GM18498 (cell line): ENCODE measurements at regions not wholly inside any gene's neighbourhood (a gene's known extent, or its start where the extent isn't known, plus 50 kb on each side); places are given as distances from the start of the nearest gene placed in this dataset.

ENCODE experiments used
- ATAC-seq: cut with Tn5 transposase; IDR thresholded peaks from one replicate; pipeline ENCODE4 v1.9.1; 2021; ENCODE audit warnings: mild to moderate bottlenecking, moderate library complexity; ENCODE audit not compliant: unreplicated experiment

- no peak for ATAC-seq
These were observed 231.3 kb downstream of the MDFIC start for GRCh38 chr7:115153176-115153575.

- no peak for ATAC-seq
These were observed 224.3 kb downstream of the MDFIC start for GRCh38 chr7:115146148-115146547.

- ATAC-seq, result no peak
These were observed 223.6 kb downstream of the MDFIC start for GRCh38 chr7:115145512-115145911.

- no peak for ATAC-seq
These were observed 215.9 kb downstream of the MDFIC start for GRCh38 chr7:115137816-115138215.

- ATAC-seq, result no peak
These were observed 215.0 kb downstream of the MDFIC start for GRCh38 chr7:115136796-115137443.

GRCh38 chr7:115135769-115136410 lies 214.0 kb downstream of the MDFIC start:
- ATAC-seq, result peak; percentile 93

- ATAC-seq, result no peak
These were observed 213.3 kb downstream of the MDFIC start for GRCh38 chr7:115135146-115135545.

- ATAC-seq, result no peak
These were observed 211.4 kb downstream of the MDFIC start for GRCh38 chr7:115133248-115133647.

- no peak for ATAC-seq
These were observed 210.2 kb downstream of the MDFIC start for GRCh38 chr7:115132096-115132495.

- no peak for ATAC-seq
These were observed 206.3 kb downstream of the MDFIC start for GRCh38 chr7:115128154-115128553.

- ATAC-seq, result no peak
These were observed 205.6 kb downstream of the MDFIC start for GRCh38 chr7:115127399-115128021.

- ATAC-seq, result no peak
These were observed 203.9 kb downstream of the MDFIC start for GRCh38 chr7:115125750-115126149.

- ATAC-seq, result no peak
These were observed 203.4 kb downstream of the MDFIC start for GRCh38 chr7:115125312-115125711.

GRCh38 chr7:115124409-115124939 lies 202.6 kb downstream of the MDFIC start:
- no peak for ATAC-seq

- ATAC-seq, result no peak
These were observed 201.5 kb downstream of the MDFIC start for GRCh38 chr7:115123441-115123840.

GRCh38 chr7:115122388-115122787 lies 200.5 kb downstream of the MDFIC start:
- ATAC-seq, result no peak

GRCh38 chr7:115117748-115118147 lies 195.9 kb downstream of the MDFIC start:
- ATAC-seq, result no peak

GRCh38 chr7:115116773-115117715 lies 195.2 kb downstream of the MDFIC start:
- ATAC-seq, result no peak

GRCh38 chr7:115113776-115114175 lies 191.9 kb downstream of the MDFIC start:
- no peak for ATAC-seq

- ATAC-seq, result no peak
These were observed 191.2 kb downstream of the MDFIC start for GRCh38 chr7:115113131-115113530.

- ATAC-seq, result no peak
These were observed 188.6 kb downstream of the MDFIC start for GRCh38 chr7:115110523-115110922.
